HG03558 (cell line): ENCODE measurements at regions not wholly inside any gene's neighbourhood (a gene's known extent, or its start where the extent isn't known, plus 50 kb on each side); places are given as distances from the start of the nearest gene placed in this dataset.

Experiments
- ATAC-seq: cut with Tn5 transposase; IDR thresholded peaks from one replicate; pipeline ENCODE4 v1.9.1; 2021; ENCODE audit warnings: moderate number of reproducible peaks; ENCODE audit not compliant: unreplicated experiment; ENCODE audit errors: extremely low read depth

DNA sequence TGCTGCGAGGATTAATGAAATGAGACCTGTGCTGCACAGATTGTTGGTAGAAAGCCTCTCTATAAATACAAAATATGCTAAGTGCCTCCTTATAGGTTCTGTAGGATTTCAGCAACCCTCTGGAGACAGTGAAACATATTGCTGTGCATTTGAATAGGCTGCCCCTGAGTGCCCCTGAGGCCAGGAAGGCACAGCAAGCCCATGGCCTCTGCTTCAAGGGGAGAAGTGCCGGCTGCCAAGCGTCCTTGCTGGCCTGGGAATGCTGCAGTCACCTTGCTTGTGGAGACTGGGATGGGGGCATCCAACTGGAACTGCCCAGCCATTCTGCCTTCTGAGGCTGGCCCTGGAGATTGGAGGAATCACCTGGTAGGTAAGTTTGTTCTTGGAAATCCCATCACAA lies 397.2 kb upstream of the SMIM21 start:
- ATAC-seq = no peak

DNA sequence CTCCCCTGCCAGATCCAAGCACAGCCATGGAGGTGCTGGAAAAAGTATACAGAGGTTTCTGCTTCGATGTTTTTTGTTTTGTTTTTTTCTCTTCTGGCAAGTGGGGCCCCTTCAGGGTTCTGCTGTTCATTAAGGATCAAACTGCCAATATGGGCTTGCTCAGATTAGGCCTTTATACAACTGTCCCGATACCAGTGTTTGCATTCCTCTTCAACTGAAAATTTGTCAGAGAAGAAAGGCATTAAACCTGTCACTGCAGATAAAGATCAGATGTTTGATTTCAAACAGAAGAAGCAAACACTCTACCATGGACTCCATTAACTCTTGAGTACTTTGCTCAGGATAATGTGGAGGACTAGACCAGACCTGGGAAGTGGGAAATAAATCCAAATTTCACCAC lies 396.0 kb upstream of the SMIM21 start:
- ATAC-seq = no peak

DNA sequence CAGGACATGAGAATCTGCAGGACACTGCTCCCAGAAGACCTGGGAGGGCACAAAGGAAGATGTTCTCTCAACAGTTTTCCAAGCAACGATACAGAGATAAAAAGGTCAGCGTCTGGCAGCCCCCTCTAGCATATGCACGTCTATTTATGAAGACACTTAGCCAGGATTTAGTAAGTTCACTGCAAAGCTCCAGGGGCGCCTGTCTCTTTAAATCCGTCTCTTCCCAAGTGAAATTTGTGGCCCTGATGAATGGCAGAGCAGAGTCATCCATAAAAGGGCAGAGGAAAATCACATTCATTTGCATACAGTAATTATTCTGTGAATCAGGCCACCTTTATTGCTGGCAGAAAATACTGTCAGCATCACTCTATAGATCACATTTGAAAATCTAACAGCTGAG lies 390.9 kb upstream of the SMIM21 start:
- no peak for ATAC-seq

DNA sequence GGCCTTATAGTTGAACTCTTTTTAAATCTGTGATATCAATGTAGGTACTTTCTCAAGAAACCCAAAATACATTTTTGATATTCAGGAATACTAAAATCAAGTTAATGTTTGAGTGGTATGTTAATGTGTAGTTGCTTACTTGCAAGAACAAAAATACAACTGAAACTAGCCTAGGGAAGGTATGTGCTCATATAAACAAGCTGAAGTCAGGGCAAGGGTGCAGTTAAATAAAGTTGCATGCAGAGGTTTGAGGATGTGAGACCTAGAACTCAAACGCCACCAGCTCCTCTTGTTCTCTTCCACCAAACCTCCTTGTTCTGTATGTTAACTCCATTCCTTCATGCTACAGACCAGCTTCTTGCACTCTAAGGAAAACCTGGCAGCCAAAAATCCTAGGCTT lies 388.3 kb upstream of the SMIM21 start:
- ATAC-seq = no peak

DNA sequence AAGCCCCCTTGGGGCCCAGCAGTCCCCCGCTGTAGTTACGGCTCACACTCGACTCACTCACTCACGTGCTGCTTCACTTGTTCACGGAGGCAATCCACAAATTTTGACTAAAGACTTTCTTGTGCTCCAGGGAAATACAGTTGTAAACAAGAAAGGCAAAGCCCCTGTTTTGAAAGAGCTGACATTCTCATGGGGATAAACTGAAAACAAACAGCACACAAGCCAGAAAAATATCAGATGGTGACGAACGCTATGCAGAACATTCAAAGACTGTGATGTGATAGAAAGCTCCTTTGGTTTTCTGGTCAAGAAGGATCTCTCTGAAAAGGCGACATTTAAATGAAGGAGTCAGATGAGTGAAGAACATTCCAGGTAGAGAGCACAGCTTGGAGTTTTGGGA lies 385.3 kb upstream of the SMIM21 start:
- ATAC-seq = no peak

DNA sequence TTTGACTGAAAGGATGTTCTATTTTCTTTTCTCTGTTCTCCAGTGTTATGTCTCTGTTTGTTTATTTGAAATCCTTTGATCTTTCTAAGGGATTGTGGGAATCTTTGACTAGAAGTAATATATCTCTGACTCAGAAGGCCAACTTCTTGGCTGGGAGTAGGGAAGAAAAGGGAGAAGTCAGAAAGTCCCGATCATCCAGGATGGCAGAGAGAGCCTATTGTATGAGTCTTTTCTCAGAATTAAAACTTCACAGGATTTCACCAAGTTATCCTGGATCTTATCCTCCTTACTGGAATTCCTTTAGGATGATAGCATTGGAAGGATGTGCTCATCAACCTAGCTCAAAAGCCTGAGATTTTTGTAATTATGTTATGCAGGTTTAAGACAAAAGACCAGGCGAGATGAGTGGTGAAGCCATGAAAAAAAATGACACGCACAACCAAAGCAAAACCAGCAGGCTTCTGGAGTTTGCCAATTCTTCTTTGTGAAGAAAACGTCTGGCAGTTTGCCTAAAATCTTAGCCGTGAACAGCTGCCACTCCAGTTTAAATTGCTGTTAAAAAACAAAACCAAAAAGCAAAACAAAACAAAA lies 383.6 kb upstream of the SMIM21 start:
- no peak for ATAC-seq

DNA sequence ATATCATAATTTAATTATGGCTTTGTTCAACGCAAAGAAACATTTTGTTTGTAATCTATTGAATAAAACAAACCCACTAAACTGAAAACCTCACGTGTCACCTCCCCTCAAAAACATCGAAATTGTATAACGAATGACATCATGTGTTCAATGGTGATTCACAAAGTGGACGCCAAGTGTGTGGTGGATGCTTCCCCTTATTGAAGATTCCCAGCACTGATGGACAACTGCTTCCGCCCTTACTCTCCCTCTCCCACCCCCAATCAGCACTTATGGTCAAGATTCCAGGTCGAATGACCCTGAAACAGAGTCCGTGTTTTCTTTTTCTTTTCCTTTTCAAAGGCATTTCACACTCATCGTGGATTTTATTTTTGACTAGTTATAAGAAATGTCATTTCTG lies 383.0 kb upstream of the SMIM21 start:
- ATAC-seq = no peak

DNA sequence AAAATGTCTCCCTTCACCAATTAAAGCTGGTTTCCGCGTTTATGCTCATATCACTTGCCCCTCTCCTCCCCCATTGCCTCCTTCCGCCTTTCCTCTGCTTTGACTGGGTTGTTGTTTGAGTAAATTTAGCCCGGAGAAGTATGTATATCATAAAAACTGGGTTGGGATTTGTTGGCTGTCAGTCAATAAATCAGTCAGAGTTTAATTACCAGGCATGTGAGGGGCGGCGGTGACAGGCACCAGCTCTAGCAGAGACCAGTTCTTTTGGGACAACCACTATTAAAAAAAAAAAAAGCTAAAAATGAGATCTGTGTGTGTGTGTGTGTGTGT lies 382.4 kb upstream of the SMIM21 start:
- no peak for ATAC-seq

DNA sequence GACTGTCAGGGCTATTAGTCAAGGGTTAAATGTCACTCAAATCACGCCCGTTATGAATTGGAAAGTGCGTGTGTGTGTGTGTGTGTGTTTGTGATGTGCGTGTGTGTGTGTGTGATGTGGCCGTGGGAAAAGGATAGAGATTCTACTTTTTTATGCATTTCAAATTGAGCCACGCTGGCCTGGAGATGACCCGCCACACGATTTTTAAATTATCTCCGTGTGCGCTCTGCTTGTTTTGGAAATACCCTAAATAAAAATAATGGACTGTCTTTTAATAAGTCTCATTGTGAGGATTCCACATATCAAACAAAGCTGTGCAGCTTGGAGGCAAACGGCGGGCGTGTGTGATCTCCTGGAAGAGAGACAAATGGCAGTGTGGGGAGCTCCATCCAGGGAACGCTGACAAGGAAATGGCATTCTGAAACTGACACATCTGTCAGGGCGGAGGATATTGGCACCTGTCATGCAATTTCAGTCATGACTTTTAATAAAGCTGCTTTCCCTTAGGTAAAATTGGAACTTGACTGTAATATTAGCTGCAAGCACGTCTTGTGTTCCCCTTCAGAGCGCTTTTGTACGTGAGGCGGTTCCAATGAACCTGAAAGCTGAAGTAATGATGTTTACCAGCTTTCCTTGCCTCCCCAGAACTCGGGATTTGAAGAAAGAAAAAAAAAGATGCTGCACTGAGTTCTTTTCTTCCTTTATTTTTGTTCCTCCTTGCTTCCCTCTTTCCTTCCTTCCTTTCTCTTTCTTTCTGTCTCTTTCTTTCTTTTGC lies 381.8 kb upstream of the SMIM21 start:
- ATAC-seq = no peak

DNA sequence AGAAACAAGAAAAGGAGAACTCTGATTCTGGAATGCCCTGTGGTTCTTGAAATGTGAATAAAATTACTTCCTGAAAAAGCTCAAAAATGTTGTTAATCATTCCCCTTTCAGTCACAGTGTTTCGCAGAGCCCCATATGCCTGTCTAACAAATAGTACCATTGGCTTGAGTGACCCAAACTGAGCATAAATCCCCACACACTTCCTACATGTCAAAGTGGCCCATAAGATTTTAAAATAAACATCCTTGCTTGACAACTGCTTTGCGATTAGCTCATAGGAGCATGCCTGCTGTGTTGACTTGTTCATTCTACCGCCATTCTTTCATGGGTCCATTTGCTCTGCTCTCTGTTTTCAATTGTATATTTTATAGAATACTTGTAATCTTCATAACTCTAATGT lies 377.8 kb upstream of the SMIM21 start:
- ATAC-seq = no peak

DNA sequence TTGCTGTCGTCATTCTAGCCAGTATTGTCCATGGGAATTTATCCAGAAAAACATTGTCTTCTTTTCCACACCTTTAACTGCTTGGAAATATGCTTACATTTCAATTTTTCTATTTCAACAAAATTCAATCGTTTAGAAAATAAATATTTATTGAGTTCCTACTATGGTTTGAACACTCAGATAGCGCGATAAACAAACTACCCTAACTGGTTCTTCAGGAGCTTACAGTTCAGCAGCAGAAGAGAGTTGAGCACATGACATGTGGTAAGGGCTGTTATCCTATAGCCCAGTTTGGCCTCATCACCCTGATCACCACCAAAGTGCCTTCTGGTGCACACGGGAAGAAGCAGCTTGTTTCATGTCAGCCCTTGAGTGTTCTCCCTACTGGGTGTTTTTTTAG lies 375.2 kb upstream of the SMIM21 start:
- ATAC-seq = no peak

DNA sequence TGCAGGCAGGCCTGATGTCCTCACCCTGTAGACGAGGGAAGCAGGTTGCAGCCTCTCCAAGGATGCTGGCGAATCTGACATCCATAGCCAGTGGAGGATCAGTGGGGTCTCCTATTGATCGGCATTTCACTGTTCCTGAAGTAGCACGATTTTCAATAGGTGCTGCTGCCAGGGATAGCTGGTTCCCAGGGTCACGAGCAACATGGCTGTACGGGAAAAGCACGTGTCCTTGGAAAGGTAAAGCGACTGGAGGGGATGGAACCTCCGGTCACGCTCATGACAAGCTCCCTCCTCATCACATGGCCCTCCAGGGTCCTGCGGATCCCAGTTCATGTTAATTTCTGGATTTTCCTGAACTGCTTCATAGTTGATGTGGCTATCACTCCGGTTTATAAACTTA lies 373.7 kb upstream of the SMIM21 start:
- no peak for ATAC-seq

DNA sequence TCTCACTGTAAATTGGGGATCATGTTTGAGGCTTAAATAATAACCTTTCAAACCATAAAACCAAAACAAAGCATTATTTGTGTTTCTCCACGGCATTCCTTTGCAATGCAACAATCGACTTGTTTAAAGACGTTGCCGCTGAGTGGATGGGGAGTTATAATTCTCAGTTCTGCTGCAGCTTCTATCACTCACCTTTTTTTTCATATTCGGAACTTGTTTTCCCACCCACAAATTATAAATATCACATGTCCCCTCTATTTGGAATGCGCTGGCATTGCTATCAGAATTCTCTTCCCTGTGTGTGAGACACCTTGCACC lies 372.8 kb upstream of the SMIM21 start:
- ATAC-seq = no peak

DNA sequence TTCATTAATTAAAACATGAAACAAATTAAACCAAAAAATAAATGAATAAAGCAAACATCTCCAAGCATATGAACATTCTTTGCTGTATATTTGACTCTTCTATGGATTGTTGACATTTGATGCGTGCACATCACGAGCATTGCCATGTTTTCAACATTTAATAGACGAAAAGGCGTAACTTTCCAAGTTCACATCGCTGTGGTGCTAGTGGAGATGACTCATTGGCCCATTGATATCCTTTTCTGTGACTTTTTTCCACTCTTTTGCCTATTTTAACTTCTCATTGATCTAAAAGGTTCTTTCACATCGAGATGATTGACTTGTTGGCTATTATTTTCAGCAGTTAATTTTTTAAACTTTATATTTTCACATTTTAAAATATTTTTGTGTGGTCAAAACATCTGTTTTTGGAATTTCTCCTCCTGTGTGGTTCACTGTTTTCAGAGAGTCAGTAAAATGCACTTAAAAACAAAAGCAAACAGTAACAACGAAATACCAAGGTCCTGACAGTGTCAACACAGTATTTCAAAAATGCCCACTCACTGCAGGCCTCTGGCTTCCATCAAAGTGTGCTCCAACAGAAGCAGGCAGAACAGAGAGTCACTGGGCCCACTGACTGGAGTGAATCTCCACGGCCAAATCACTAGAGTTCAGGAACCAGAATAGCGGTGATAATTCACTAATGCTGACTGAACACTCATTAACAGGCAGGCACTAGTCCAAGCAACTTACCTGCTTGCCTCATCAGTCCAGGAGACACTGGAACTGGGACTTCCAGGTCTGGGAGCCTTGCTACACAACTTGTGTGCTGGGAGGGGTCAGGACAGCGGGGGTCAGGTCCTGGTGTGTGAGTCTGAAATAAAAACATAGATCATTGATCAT lies 372.2 kb upstream of the SMIM21 start:
- no peak for ATAC-seq

DNA sequence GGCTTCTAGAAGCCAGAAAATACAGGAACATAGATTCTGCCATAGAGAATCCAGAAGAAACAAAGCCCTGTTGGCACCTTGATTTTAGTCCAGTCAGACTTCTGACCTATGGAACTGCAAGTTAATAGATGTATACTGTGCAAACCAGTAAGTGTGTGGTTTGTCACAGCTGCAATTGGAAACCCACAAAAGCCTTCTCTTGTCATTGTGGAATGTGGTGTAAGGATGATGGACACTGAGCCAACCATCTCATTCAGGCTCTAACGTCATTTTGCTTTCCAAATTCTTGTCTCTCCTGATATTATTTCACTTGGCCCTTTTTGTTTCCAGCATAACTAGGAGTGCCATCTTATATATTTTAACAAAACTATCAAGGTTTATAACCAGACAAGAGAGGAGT lies 369.5 kb upstream of the SMIM21 start:
- ATAC-seq = no peak

DNA sequence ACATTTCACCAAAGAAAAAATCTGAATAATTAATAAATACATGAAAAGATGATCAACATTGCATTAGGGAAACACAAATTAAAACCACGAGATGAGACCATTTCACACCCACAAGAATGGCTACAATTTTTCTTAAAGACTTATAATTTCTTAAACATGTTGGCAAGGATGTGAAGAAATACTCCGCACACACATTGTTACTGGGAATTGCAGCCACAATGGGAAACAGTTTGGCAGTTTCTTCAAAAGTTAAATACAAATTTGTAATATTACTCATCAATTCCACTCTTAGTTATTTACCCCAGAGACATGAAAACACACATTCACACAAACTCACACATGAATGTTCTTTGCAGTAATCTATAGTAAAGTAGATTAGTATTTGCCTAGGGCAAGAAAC lies 363.3 kb upstream of the SMIM21 start:
- no peak for ATAC-seq

DNA sequence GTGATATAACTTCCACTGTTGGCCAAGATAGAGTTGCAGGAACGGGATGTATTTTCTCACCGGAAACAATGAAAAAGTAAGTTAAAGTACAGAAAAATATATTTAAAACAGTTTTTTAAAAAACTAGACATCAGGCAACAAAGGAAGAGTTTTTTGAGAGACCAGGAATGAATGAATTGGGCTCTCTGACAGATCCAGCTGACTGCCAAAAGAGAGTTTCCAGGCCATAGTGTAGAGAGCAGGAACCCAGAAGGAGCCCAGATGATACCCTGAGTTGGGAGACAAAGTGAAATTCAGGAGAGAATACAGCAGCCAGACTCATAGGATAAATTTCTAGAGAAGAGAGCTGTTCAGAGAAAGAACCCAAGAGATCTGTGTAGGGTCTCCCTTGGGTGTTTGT lies 362.6 kb upstream of the SMIM21 start:
- no peak for ATAC-seq

DNA sequence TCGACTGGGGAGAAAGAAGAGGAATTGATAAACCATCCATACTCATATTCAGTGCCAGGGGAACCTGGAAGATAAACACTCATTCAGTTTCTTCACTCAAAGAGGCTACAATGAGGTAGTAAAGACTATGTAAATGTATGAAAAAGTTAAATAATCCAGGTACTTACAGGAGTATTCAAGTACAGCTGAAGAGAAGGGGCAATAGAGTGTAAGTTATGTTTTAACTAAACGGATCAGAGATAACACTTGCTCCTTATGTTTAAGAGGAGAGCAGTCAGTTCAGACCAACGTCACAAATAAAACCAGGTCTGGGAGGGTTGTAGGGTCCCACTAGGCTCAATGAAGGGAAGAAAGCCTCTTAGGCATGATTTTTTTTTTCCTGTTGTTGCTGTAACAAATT lies 358.3 kb upstream of the SMIM21 start:
- no peak for ATAC-seq

DNA sequence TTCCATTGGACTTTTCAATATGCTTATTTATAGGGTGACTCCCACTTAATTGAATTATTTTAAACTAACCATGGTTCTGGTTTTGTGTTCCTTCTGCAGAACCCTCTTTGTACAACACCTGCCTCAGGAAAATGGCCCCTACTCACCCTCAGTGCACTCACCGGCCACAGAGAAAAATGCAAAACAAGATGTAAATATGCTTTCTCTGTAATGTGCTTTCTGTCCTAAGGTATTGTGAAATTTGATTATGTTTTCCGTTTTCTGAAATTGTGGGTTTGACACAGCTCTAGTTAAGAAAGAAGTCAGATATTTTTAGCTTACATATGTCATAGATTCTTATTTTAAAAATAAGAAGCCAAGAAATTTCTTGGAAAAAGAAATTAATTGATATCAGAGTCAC lies 357.7 kb upstream of the SMIM21 start:
- ATAC-seq = no peak

DNA sequence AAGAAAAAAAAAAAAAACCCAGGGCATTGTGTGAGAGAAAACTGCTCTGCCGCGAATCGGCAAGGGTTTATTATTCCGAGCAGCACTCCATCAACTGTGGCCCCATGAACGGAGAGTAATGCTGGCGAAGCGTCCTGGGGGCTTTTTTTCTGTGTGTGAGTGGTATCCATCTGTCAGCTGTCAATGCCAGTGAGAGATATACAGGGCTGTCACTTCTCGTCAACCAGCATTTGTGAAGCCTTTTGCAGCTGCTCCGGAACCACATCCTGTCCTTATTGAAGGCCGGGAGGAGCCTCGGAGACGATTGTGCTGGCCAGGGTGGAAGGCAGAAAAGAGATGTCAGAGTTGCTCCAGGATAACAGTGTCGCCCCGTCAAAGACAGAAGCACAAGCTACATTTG lies 356.9 kb upstream of the SMIM21 start:
- no peak for ATAC-seq

DNA sequence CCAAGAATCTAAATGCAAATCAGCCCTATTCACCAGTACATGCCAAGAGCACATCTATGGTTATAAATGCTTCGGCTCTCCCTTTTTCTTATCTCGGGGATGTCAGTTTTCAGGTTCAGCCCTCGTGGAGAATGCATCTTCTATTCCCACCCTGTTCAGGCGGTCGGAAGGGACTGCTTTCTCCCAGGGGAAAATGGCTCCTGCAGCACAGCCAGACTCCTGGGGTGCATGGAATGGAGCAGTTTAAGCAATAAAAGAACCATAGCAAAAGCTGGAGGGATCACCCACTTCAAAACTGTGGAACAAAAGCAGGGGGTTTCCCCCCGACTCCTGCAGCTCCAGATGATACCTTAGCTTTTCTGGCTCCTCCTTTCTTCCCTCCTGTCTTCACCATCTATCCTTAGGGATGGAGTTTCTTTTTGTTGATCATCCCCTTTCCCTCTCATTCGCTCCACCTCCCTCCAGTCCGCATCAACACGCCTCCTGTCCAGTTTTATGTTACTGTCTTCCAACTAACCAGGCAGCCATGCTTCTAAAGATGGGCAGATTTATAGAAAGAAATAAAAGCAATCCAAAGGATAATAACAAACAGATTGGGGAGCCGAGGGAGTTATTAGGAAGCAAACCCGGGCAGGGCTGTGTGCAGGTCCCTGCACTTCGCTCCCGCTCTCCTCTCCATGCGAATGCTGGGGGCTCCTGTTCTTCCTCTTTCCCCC lies 356.2 kb upstream of the SMIM21 start:
- ATAC-seq = no peak
